D721Med (cell line): ENCODE measurements at regions not wholly inside any gene's neighbourhood (a gene's known extent, or its start where the extent isn't known, plus 50 kb on each side); places are given as distances from the start of the nearest gene placed in this dataset.

Experiments
- DNase-seq: peaks from one replicate; pipeline ENCODE4 v3.0.0; 2011; ENCODE audit warnings: low spot score; ENCODE audit not compliant: insufficient read length
- FAIRE-seq: peaks from 2 replicates; lab custom pipeline; 2011; peaks lifted over from hg19 to GRCh38; lab: Jason Lieb, UNC
- CTCF ChIP-seq: IDR thresholded peaks from 2 replicates; pipeline ENCODE4 v1.5.1; 2012; ENCODE audit warnings: mild to moderate bottlenecking, control low read depth; ENCODE audit not compliant: insufficient read depth; ENCODE audit errors: missing control alignments

GRCh38 chr14:65927931-65928356 lies 515.4 kb downstream of the FUT8 start:
- no peak for TF ChIP-seq CTCF
- FAIRE-seq (no peak), DNase-seq (no peak)

- DNase-seq: no peak
- no peak for FAIRE-seq
- no peak for TF ChIP-seq CTCF
These were observed 516.5 kb downstream of the FUT8 start for GRCh38 chr14:65928995-65929394.

GRCh38 chr14:65933400-65934069 lies 521.0 kb downstream of the FUT8 start:
- FAIRE-seq (no peak), DNase-seq (no peak)
- TF ChIP-seq CTCF: no peak

GRCh38 chr14:65934070-65934435 lies 521.5 kb downstream of the FUT8 start:
- TF ChIP-seq CTCF: no peak
- FAIRE-seq: no peak
- no peak for DNase-seq

GRCh38 chr14:65936342-65936975 lies 523.9 kb downstream of the FUT8 start:
- no peak for DNase-seq
- no peak for TF ChIP-seq CTCF
- no peak for FAIRE-seq

GRCh38 chr14:65937079-65937959 lies 524.8 kb downstream of the FUT8 start:
- FAIRE-seq (no peak), DNase-seq (no peak)
- TF ChIP-seq CTCF: no peak
